ENCODE measurements at regions not wholly inside any gene's neighbourhood (a gene's known extent, or its start where the extent isn't known, plus 50 kb on each side); places are given as distances from the start of the nearest gene placed in this dataset.

- in situ Hi-C loops (cut with MboI; ENCODE audit: low sequenced_read_pairs, unreplicated experiment): no loop called here
- no peak for DNase-seq (ENCODE audit: low spot score)
- TF ChIP-seq, protein P1, sequence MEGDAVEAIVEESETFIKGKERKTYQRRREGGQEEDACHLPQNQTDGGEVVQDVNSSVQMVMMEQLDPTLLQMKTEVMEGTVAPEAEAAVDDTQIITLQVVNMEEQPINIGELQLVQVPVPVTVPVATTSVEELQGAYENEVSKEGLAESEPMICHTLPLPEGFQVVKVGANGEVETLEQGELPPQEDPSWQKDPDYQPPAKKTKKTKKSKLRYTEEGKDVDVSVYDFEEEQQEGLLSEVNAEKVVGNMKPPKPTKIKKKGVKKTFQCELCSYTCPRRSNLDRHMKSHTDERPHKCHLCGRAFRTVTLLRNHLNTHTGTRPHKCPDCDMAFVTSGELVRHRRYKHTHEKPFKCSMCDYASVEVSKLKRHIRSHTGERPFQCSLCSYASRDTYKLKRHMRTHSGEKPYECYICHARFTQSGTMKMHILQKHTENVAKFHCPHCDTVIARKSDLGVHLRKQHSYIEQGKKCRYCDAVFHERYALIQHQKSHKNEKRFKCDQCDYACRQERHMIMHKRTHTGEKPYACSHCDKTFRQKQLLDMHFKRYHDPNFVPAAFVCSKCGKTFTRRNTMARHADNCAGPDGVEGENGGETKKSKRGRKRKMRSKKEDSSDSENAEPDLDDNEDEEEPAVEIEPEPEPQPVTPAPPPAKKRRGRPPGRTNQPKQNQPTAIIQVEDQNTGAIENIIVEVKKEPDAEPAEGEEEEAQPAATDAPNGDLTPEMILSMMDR (IDR thresholded peaks at IDR 0.05; ENCODE audit: borderline replicate concordance, control extremely low read depth, extremely low read depth, insufficient read depth, missing control alignments): no peak
Measured at GRCh38 chr7:118826246-118826645, 601.7 kb downstream of the ANKRD7 start.

- TF ChIP-seq, protein P1 (IDR thresholded peaks at IDR 0.05; ENCODE audit: borderline replicate concordance, control extremely low read depth, extremely low read depth, insufficient read depth, missing control alignments): no peak
- in situ Hi-C loops (cut with MboI; ENCODE audit: low sequenced_read_pairs, unreplicated experiment): no loop called here
- no peak for DNase-seq (ENCODE audit: low spot score)
Measured at GRCh38 chr7:118836933-118837332, 612.4 kb downstream of the ANKRD7 start.

DNA sequence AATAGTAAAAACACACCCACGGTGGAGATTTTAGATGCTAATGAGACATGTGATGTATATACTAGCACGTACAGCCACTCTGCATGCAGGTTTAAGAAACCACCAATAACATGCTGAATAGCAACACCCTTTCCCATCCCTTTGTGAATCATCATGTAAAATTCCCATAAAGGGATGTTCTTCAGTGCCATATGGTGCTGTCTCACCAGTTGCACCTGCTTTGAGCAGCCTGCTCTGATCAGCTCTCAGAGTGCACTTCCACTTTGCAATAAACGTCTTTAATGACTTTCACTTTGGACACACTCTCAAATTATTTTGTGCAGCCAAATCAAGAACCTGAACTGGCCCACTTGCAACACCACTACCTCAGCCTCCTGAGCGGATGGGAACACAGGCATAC, 615.0 kb downstream of the ANKRD7 start:
- TF ChIP-seq, protein P1 (IDR thresholded peaks at IDR 0.05; ENCODE audit: borderline replicate concordance, control extremely low read depth, extremely low read depth, insufficient read depth, missing control alignments): no peak
- no peak for DNase-seq (ENCODE audit: low spot score)
- in situ Hi-C loops (cut with MboI; ENCODE audit: low sequenced_read_pairs, unreplicated experiment): no loop called here

DNA sequence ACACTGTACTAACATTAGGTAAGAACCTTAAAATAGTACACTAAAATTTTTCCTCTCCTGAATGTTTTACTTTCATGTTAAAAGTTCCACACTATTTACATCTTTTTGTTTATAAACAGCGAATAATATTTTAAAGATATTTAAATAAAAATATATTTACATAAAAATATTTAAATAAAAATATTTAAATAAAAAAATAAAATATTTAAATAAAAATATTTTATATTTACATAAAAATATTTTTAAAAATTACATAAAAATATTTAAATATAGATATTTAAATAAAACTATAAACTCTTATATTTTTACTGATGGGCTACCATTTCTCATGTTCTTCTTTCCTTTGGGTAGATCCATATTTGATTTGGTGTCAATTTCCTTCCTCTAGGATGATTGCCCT, 619.0 kb downstream of the ANKRD7 start:
- in situ Hi-C loops (cut with MboI; ENCODE audit: low sequenced_read_pairs, unreplicated experiment): no loop called here
- DNase-seq (ENCODE audit: low spot score): no peak
- TF ChIP-seq, protein P1 (IDR thresholded peaks at IDR 0.05; ENCODE audit: borderline replicate concordance, control extremely low read depth, extremely low read depth, insufficient read depth, missing control alignments): no peak

DNA sequence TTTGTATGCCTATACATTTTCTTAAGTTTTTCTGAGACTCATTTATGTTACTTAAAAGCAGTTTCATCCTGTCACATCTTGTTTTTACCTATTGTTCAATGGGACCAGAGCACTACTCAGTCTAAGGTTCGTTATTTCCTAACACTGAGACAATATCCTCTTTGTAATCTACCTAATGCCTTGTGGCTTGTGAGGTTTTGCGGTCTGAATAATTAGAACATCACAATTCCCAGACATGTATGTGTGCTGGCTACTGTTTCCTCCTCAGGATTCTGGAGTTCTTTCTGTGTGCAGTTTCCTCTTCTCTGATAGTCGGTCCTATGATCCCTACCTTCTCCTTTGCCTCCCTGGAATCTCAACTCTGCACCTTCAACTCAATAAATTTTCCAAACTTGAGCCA, 620.2 kb downstream of the ANKRD7 start:
- TF ChIP-seq, protein P1 (IDR thresholded peaks at IDR 0.05; ENCODE audit: borderline replicate concordance, control extremely low read depth, extremely low read depth, insufficient read depth, missing control alignments): no peak
- DNase-seq (ENCODE audit: low spot score): no peak
- in situ Hi-C loops (cut with MboI; ENCODE audit: low sequenced_read_pairs, unreplicated experiment): no loop called here

GRCh38 chr7:118845791-118846190, 621.3 kb downstream of the ANKRD7 start:
- DNase-seq (ENCODE audit: low spot score): no peak
- in situ Hi-C loops (cut with MboI; ENCODE audit: low sequenced_read_pairs, unreplicated experiment): no loop called here
- TF ChIP-seq, protein P1 (IDR thresholded peaks at IDR 0.05; ENCODE audit: borderline replicate concordance, control extremely low read depth, extremely low read depth, insufficient read depth, missing control alignments): no peak

GRCh38 chr7:118846977-118847376, 622.5 kb downstream of the ANKRD7 start:
- in situ Hi-C loops (cut with MboI; ENCODE audit: low sequenced_read_pairs, unreplicated experiment): no loop called here
- no peak for DNase-seq (ENCODE audit: low spot score)
- TF ChIP-seq, protein P1 (IDR thresholded peaks at IDR 0.05; ENCODE audit: borderline replicate concordance, control extremely low read depth, extremely low read depth, insufficient read depth, missing control alignments): no peak

Measured in GM13976 (cell line).